ENCODE measurements at regions not wholly inside any gene's neighbourhood (a gene's known extent, or its start where the extent isn't known, plus 50 kb on each side); places are given as distances from the start of the nearest gene placed in this dataset.

DNA sequence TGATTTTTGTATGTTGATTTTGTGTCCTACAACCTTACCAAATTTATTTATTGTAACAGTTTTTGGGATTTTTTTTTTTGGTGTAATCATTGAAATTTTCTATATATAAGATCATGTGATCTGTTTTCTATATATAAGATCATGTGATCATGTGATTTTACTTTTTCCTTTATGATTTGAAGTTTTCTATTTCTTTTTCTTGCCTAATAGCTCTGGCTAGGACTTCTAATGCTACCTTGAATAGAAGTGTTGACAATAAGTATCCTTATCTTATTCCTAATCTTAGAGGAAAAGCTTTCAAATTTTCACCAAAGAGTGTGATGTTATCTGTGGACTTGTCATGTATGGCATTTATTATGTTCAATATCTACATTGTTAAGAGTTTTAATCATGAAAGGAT lies 69.7 kb downstream of the TNFAIP3 start:
- TF ChIP-seq CTCF (IDR thresholded peaks at IDR 0.05) (no peak), POLR2AphosphoS5 (IDR thresholded peaks at IDR 0.05; ENCODE audit: low read depth, low read length) (no peak), REST (IDR thresholded peaks at IDR 0.05; ENCODE audit: insufficient read depth in 1 of 2, low read depth in 2 of 2, low read length in 1 of 2) (no peak)

Measured in Panc1 (cell line).